Transverse colon (tissue), 4 donors: ENCODE measurements at regions not wholly inside any gene's neighbourhood (a gene's known extent, or its start where the extent isn't known, plus 50 kb on each side); places are given as distances from the start of the nearest gene placed in this dataset.

Experiments used
- DNase-seq: peaks from one replicate; pipeline ENCODE4 v3.0.0-alpha.2; 2019
- H3K27ac ChIP-seq, 4 donors: fragments of 200-600 bp; sonication (generic); 2 replicates each; pipeline ENCODE4 v1.5.1; 2016 to 2018; ENCODE audit warnings: inconsistent platforms in 4 of 4
- H3K27me3 ChIP-seq: fragments of 200-600 bp; sonication (generic); 2 replicates; pipeline ENCODE4 v1.5.1; 2017; ENCODE audit warnings: inconsistent platforms
- H3K36me3 ChIP-seq, 4 donors: fragments of 200-600 bp; sonication (generic); 2 replicates each; pipeline ENCODE4 v1.5.1; 2017 to 2019; ENCODE audit warnings: inconsistent platforms in 4 of 4
- H3K4me1 ChIP-seq, 4 donors: fragments of 200-600 bp; sonication (generic); 2 replicates each; pipeline ENCODE4 v1.5.1; 2017 to 2020; ENCODE audit warnings: inconsistent platforms in 4 of 4
- H3K4me3 ChIP-seq, 4 donors: fragments of 200-600 bp; sonication (generic); 1 replicate in 1 of 4; 2 replicates in 3 of 4; pipeline versions ENCODE4 v1.5.1 to v1.6.1; 2017 to 2019; ENCODE audit warnings: inconsistent platforms in 4 of 4
- H3K9me3 ChIP-seq, 2 donors: fragments of 200-600 bp; sonication (generic); 2 replicates each; pipeline ENCODE4 v1.5.1; 2017 to 2019; ENCODE audit warnings: inconsistent platforms in 2 of 2
- EP300 ChIP-seq: sonication (generic); formaldehyde crosslinking; IDR thresholded peaks from one replicate; pipeline ENCODE4 v1.6.1; 2017; ENCODE audit warnings: antibody characterized with exemption, low read depth
- POLR2A ChIP-seq: fragments of 450-650 bp; IDR thresholded peaks from one replicate; pipeline ENCODE4 v1.6.1; 2016; ENCODE audit warnings: antibody characterized with exemption, mild to moderate bottlenecking, moderate library complexity
- POLR2AphosphoS5 ChIP-seq, 3 donors: sonication (generic); formaldehyde crosslinking; IDR thresholded peaks; one replicate each; pipeline ENCODE4 v1.6.1; 2016; ENCODE audit warnings: antibody characterized with exemption in 3 of 3
- WGBS, 2 donors: methylation state at CpG; one replicate each; pipeline ENCODE4 v1.1.5; 2018; ENCODE audit warnings: low coverage in 1 of 2; 5-methylcytosine and 5-hydroxymethylcytosine counted together
- in situ Hi-C, 4 donors: fragments of 200-750 bp; cut with MboI; loops; one replicate each; pipeline versions ENCODE4 v1.15.0 to v1.15.1; 2017; ENCODE audit warnings: low sequenced_read_pairs in 3 of 4, low pct_ligation_motif_present in 1 of 4, low pct_unique_long_range_greater_than_20kb in 1 of 4
- intact Hi-C: fragments of 100-400 bp; cut with DNase I; formaldehyde crosslinking; loops from one replicate; pipeline ENCODE4 v1.15.1; 2023; ENCODE audit warnings: low total_unique reads
- TF ChIP-seq, protein P1 (sequence below), 5 experiments: fragments of 200-600 bp in 3 of 5; fragments of 450-650 bp in 2 of 5; sonication (generic) in 3 of 5; IDR thresholded peaks; 1 replicate in 2 of 5; 2 replicates in 3 of 5; pipeline ENCODE4 v1.5.1; 2016 to 2017; ENCODE audit warnings: antibody characterized with exemption in 5 of 5, inconsistent platforms in 3 of 5, mild to moderate bottlenecking in 2 of 5, moderate library complexity in 1 of 5

DNA sequence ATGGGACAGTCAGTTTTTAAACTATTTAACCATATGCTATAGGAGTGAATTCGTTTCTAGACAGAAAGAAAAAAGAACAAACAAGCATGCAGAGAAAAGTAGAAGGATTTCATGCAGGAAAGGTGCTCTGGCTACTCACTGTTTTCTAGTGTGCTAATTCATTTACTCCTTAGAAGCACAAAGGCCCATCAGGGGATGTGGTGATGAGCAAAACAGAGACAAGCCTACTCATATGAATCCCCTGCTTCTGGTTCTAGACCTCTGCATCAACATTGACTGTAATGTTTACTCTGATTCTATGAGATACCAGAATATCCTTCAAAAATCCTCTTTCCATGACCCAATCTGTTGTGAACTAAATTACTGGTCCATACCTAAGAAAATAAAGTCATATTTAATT, 801.9 kb downstream of the PLOD2 start:
- intact Hi-C loops (no loop called here), in situ Hi-C loops (no loop called here)
- no peak overlapping the region for H3K27ac ChIP-seq
- no peak for DNase-seq
- H3K4me1 ChIP-seq = no peaks in the 10 kb centered on the region
- no peak overlapping the region for H3K4me3 ChIP-seq
- 19 to 47% methylated on average over 1 of the region's 1 CpG for WGBS, 2 donors
- TF ChIP-seq EP300 = no peak
- no peak for TF ChIP-seq POLR2AphosphoS5 (IDR thresholded peaks at IDR 0.05)
- TF ChIP-seq, protein P1, sequence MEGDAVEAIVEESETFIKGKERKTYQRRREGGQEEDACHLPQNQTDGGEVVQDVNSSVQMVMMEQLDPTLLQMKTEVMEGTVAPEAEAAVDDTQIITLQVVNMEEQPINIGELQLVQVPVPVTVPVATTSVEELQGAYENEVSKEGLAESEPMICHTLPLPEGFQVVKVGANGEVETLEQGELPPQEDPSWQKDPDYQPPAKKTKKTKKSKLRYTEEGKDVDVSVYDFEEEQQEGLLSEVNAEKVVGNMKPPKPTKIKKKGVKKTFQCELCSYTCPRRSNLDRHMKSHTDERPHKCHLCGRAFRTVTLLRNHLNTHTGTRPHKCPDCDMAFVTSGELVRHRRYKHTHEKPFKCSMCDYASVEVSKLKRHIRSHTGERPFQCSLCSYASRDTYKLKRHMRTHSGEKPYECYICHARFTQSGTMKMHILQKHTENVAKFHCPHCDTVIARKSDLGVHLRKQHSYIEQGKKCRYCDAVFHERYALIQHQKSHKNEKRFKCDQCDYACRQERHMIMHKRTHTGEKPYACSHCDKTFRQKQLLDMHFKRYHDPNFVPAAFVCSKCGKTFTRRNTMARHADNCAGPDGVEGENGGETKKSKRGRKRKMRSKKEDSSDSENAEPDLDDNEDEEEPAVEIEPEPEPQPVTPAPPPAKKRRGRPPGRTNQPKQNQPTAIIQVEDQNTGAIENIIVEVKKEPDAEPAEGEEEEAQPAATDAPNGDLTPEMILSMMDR (IDR thresholded peaks at IDR 0.05) = no peak
- TF ChIP-seq POLR2A = no peak
- no peaks in the 10 kb centered on the region for H3K9me3 ChIP-seq
- no peaks in the 10 kb centered on the region for H3K27me3 ChIP-seq
- no peaks in the 10 kb centered on the region for H3K36me3 ChIP-seq

DNA sequence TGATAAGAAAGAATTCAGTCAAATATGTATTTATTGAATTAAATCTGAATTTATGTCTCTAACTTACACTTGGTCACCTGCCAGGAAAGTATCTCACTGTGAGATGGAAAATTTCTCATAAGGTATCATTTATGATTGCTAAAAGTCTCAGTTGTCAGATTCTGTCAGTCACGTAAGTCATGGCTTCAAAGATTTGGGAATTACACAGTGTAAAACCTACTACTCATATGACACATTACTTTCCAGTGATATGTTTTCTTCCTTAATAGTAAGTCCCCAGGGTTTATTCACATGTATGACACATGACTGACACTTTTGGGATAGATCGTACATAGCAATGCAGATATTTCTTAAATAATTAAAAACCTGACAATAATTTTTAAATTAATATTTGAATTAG, 792.2 kb downstream of the PLOD2 start:
- intact Hi-C loops = no loop called here
- in situ Hi-C loops = no loop called here
- no peaks in the 10 kb centered on the region for H3K9me3 ChIP-seq
- H3K27ac ChIP-seq = no peak overlapping the region
- H3K36me3 ChIP-seq = no peaks in the 10 kb centered on the region
- 83 to 90% methylated on average over 2 of the region's 2 CpGs for WGBS, 2 donors
- H3K4me3 ChIP-seq = no peak overlapping the region
- DNase-seq = no peak
- TF ChIP-seq POLR2A = no peak
- TF ChIP-seq POLR2AphosphoS5 (IDR thresholded peaks at IDR 0.05) = no peak
- TF ChIP-seq EP300 = no peak
- TF ChIP-seq, protein P1 (IDR thresholded peaks at IDR 0.05) = no peak
- H3K27me3 ChIP-seq = no peaks in the 10 kb centered on the region
- no peaks in the 10 kb centered on the region for H3K4me1 ChIP-seq

- intact Hi-C loops (no loop called here), in situ Hi-C loops (no loop called here)
- no peaks in the 10 kb centered on the region for H3K27me3 ChIP-seq
- no peak overlapping the region for H3K27ac ChIP-seq
- TF ChIP-seq POLR2AphosphoS5 (IDR thresholded peaks at IDR 0.05) = no peak
- no peak for TF ChIP-seq EP300
- no peak for TF ChIP-seq POLR2A
- TF ChIP-seq, protein P1 (IDR thresholded peaks at IDR 0.05) = no peak
- DNase-seq = no peak
- 52 to 61% methylated on average over 5 of the region's 5 CpGs for WGBS, 2 donors
- no peaks in the 10 kb centered on the region for H3K4me1 ChIP-seq
- no peaks in the 10 kb centered on the region for H3K9me3 ChIP-seq
- no peak overlapping the region for H3K4me3 ChIP-seq
- no peaks in the 10 kb centered on the region for H3K36me3 ChIP-seq
These were observed 790.1 kb downstream of the PLOD2 start for GRCh38 chr3:145370870-145371269.

DNA sequence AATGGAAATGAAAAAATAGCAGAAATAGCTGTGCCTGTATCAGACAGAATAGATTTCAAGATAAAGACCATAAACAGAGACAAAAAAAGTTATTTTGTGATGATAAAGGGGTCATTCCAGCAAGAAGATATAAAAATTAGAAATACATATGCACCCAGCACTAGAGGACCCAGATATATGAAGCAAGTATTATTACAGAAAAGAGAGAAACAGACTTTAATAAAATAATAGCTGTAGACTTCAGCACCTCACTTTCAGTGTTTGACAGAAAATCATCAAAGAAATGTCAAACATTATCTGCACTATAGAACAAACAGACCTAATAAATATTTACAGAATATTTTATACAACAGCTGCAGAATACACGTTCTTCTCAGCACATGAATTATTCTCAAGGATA, 783.7 kb downstream of the PLOD2 start:
- H3K27me3 ChIP-seq = no peaks in the 10 kb centered on the region
- H3K4me1 ChIP-seq = no peaks in the 10 kb centered on the region
- no peaks in the 10 kb centered on the region for H3K9me3 ChIP-seq
- H3K4me3 ChIP-seq = no peak overlapping the region
- 33 to 45% methylated on average over 1 of the region's 1 CpG for WGBS, 2 donors
- no peak for DNase-seq
- no peaks in the 10 kb centered on the region for H3K36me3 ChIP-seq
- H3K27ac ChIP-seq = no peak overlapping the region
- in situ Hi-C loops = no loop called here
- TF ChIP-seq, protein P1 (IDR thresholded peaks at IDR 0.05) = no peak
- no peak for TF ChIP-seq POLR2AphosphoS5 (IDR thresholded peaks at IDR 0.05)
- TF ChIP-seq POLR2A = no peak
- no peak for TF ChIP-seq EP300
- intact Hi-C loops = no loop called here
